RWPE2 (cell line): ENCODE measurements at regions not wholly inside any gene's neighbourhood (a gene's known extent, or its start where the extent isn't known, plus 50 kb on each side); places are given as distances from the start of the nearest gene placed in this dataset.

ENCODE experiments used
- ATAC-seq: fragments of 200-7000 bp; cut with Tn5 transposase; 3 replicates; pipeline ENCODE4 v1.9.1; 2021; ENCODE audit warnings: low read depth
- DNase-seq: peaks from one replicate; pipeline ENCODE4 v3.0.0-alpha.2; 2020; ENCODE audit warnings: low spot score
- H3K27ac ChIP-seq: fragments of 450-650 bp; 2 replicates; pipeline ENCODE4 v1.5.1; 2017; ENCODE audit warnings: mild to moderate bottlenecking; ENCODE audit not compliant: poor library complexity, severe bottlenecking
- H3K27me3 ChIP-seq: fragments of 250-450 bp; sonication (Bioruptor Pico); 2 replicates; pipeline ENCODE4 v1.5.1; 2021; ENCODE audit warnings: mild to moderate bottlenecking, moderate library complexity; ENCODE audit not compliant: insufficient read depth, poor library complexity, severe bottlenecking
- H3K36me3 ChIP-seq: fragments of 250-450 bp; sonication (Bioruptor Pico); 2 replicates; pipeline ENCODE4 v1.5.1; 2020; ENCODE audit warnings: low read depth, mild to moderate bottlenecking, moderate library complexity
- H3K4me1 ChIP-seq: fragments of 250-450 bp; sonication (Bioruptor Pico); 2 replicates; pipeline ENCODE4 v1.5.1; 2021; ENCODE audit warnings: mild to moderate bottlenecking, moderate library complexity; ENCODE audit not compliant: insufficient read depth, poor library complexity, severe bottlenecking
- H3K4me3 ChIP-seq: fragments of 250-450 bp; sonication (Bioruptor Pico); 2 replicates; pipeline ENCODE4 v1.5.1; 2021; ENCODE audit warnings: mild to moderate bottlenecking, moderate library complexity; ENCODE audit not compliant: severe bottlenecking
- H3K9me3 ChIP-seq: fragments of 250-450 bp; sonication (Bioruptor Pico); 2 replicates; pipeline ENCODE4 v1.5.1; 2021; ENCODE audit warnings: mild to moderate bottlenecking, moderate library complexity; ENCODE audit not compliant: severe bottlenecking
- CTCF ChIP-seq: fragments of 450-650 bp; IDR thresholded peaks from one replicate; pipeline ENCODE4 v1.5.1; 2017; ENCODE audit warnings: mild to moderate bottlenecking, moderate library complexity; ENCODE audit not compliant: poor library complexity, severe bottlenecking

DNA sequence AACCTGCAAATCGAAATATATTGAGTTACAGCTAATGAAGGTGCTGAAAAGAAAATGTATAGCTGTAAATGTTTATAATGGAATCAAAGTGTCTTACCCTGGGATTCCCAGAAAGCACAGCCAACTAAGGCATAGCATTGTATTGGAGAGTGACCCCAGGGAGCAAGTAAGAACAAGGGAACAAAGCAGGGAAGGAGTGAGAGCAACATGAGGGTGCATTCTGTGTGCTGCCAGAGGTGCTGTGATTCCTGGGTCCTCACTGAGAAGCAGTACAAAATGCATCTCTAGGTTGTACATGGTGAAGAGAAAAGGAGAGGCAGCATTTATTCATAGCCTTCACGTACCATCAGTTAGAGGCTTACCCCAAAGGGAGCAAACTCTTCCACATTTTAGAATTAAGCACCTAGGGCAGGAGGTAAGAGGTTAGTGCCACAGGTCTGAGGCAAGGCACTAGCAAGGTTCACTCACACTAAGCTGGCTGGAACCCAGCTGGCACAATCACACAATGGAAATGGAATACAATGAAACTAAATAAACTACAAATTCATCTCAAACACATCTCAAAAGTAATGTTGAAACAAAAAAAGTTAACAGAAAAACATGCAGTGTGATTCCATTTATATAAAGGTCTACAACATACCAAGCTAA is 151.5 kb upstream of the C2CD4B start:
- no peak for TF ChIP-seq CTCF
- Histone ChIP-seq H3K4me3 (no peak overlapping the region), H3K4me1 (no peaks in the 10 kb centered on the region), H3K27me3 (peaks cover 4% of the 10 kb centered on the region), H3K36me3 (no peaks in the 10 kb centered on the region), H3K27ac (no peak overlapping the region), H3K9me3 (no peaks in the 10 kb centered on the region)
- ATAC-seq (no peak; the same call in 2 of the 3 replicates), DNase-seq (no peak)

- Histone ChIP-seq H3K4me1 (no peaks in the 10 kb centered on the region), H3K36me3 (no peaks in the 10 kb centered on the region), H3K27me3 (peaks cover under 1% of the 10 kb centered on the region), H3K9me3 (no peaks in the 10 kb centered on the region), H3K27ac (no peak overlapping the region), H3K4me3 (no peak overlapping the region)
- no peak for TF ChIP-seq CTCF
- ATAC-seq (no peak), DNase-seq (no peak)
Measured at GRCh38 chr15:62320259-62320658, 155.2 kb upstream of the C2CD4B start.

GRCh38 chr15:62323353-62323890 is 158.3 kb upstream of the C2CD4B start:
- no peaks in the 10 kb centered on the region for H3K4me1 ChIP-seq
- ATAC-seq = no peak
- DNase-seq = no peak

DNA sequence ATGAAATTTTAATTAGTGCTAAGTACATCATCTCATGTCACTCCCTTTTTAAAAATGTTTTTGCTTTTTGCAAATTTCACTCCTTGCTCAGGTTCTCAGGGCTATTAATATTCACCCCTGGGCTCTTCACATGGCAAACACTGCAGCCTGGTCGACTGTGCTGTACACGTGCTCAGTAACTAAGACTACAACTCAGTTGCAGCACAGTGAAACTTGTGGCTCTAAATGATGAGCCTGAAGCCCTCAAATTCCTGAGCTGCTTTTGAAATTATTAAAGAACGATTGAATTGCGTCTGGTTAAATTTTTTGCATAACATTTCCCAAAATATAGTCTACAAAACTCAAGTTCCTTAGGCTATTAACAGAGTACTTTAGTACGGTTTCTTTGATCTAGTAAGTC is 159.3 kb upstream of the C2CD4B start:
- Histone ChIP-seq H3K36me3 (no peaks in the 10 kb centered on the region), H3K27me3 (no peaks in the 10 kb centered on the region), H3K27ac (no peak overlapping the region), H3K4me1 (no peaks in the 10 kb centered on the region), H3K9me3 (no peaks in the 10 kb centered on the region), H3K4me3 (no peak overlapping the region)
- DNase-seq (no peak), ATAC-seq (no peak)
- TF ChIP-seq CTCF = no peak

More at GRCh38 chr15:62323353-62323890, 158.3 kb upstream of the C2CD4B start:
- TF ChIP-seq CTCF = no peak
- no peaks in the 10 kb centered on the region for H3K36me3 ChIP-seq
- H3K4me3 ChIP-seq = no peak overlapping the region
- H3K27ac ChIP-seq = no peak overlapping the region
- H3K27me3 ChIP-seq = no peaks in the 10 kb centered on the region
- no peaks in the 10 kb centered on the region for H3K9me3 ChIP-seq

GRCh38 chr15:62325597-62325996 is 160.5 kb upstream of the C2CD4B start:
- Histone ChIP-seq H3K36me3 (no peaks in the 10 kb centered on the region), H3K9me3 (no peaks in the 10 kb centered on the region), H3K27me3 (no peaks in the 10 kb centered on the region), H3K27ac (no peak overlapping the region), H3K4me3 (no peak overlapping the region), H3K4me1 (no peaks in the 10 kb centered on the region)
- no peak for ATAC-seq
- no peak for TF ChIP-seq CTCF
- DNase-seq = no peak
